ENCODE measurements at regions not wholly inside any gene's neighbourhood (a gene's known extent, or its start where the extent isn't known, plus 50 kb on each side); places are given as distances from the start of the nearest gene placed in this dataset.

DNA sequence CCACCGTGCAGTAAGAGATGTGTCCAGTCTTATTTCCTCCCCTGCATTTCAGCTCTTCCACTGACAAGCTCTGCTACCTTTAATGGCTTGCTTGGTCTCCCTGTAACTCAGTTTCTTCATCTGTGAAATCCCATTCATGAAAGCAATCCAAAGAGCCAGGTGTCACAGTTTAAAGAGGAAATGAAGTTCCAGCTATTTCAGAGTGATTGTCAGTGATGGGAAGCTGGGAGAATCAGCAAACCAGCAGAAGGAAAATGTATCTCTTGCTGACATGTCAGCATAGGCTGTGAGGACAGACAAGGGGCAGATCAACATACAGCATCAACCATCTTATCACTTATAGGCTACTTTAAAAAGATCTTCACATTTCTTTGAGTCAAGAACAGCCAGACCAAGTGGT is 445.3 kb downstream of the ADRA2A start:
- Histone ChIP-seq H2AFZ (replicated peaks; ENCODE audit: low read length, poor library complexity) (no peak overlapping the region), H3K9me3 (ENCODE audit: control insufficient read depth, insufficient read depth, low read length) (peaks cover 13% of the 10 kb centered on the region), H3K27ac (ENCODE audit: insufficient read depth, low read length) (no peak overlapping the region), H3K36me3 (ENCODE audit: control insufficient read depth, insufficient read depth, low read length) (no peaks in the 10 kb centered on the region), H2BK120ac (ENCODE audit: low read depth, low read length) (no peak overlapping the region), H3K4me3 (ENCODE audit: insufficient read depth, low read depth, low read length) (no peak overlapping the region), H3K56ac (ENCODE audit: extremely low read depth, insufficient read depth, low read length) (no peak overlapping the region), H2BK15ac (ENCODE audit: low read depth, low read length) (no peak overlapping the region), H3K18ac (ENCODE audit: low read depth, low read length) (no peak overlapping the region), H3K9ac (ENCODE audit: low read depth, low read length) (no peak overlapping the region), H4K20me1 (ENCODE audit: insufficient read depth, low read length) (no peaks in the 10 kb centered on the region), H2BK5ac (ENCODE audit: low read depth, low read length, poor library complexity, severe bottlenecking) (no peak overlapping the region), H3K23ac (ENCODE audit: low read depth, low read length) (no peak overlapping the region), H3K9me1 (ENCODE audit: insufficient read depth, low read length) (no peaks in the 10 kb centered on the region), H4K5ac (ENCODE audit: low read depth, low read length) (no peak overlapping the region), H3K27me3 (ENCODE audit: control insufficient read depth, insufficient read depth, low read length) (no peaks in the 10 kb centered on the region), H2AK5ac (ENCODE audit: low read depth, low read length) (no peak overlapping the region), H4K91ac (ENCODE audit: insufficient read depth, low read depth, low read length) (no peak overlapping the region), H2BK20ac (ENCODE audit: low read depth, low read length) (no peak overlapping the region), H3K14ac (replicated peaks; ENCODE audit: low read depth, low read length) (no peak overlapping the region), H2AK9ac (replicated peaks; ENCODE audit: low read depth, low read length, poor library complexity) (no peak overlapping the region), H3K4ac (ENCODE audit: low read depth, low read length) (no peak overlapping the region), H4K8ac (ENCODE audit: low read depth in 2 of 2, low read length in 2 of 2) (no peak overlapping the region), H3K4me2 (ENCODE audit: low read depth, low read length) (no peak overlapping the region), H3K79me1 (ENCODE audit: low read depth in 1 of 2, low read length in 2 of 2) (no peaks in the 10 kb centered on the region), H3K4me1 (ENCODE audit: control insufficient read depth, insufficient read depth, low read length) (no peaks in the 10 kb centered on the region)
- WGBS, 2 experiments (ENCODE audit: extremely low coverage in 2 of 2, insufficient read length in 1 of 2), result no CpG with 5 or more reads among the region's 1 CpG
- dilution Hi-C loops (cut with HindIII; ENCODE audit: low sequenced_read_pairs, unreplicated experiment), result no loop called here
- ChIA-PET POLR2A (ENCODE audit: unreplicated experiment) (no interaction called here), CTCF (no interaction called here)
- no peak for DNase-seq
- no peak for ATAC-seq (ENCODE audit: low read depth)
- in situ Hi-C loops (cut with MboI; ENCODE audit: low sequenced_read_pairs), result no loop called here
- intact Hi-C loops (cut with micrococcal nuclease), result no loop called here
- TF ChIP-seq NFE2L2 (IDR thresholded peaks at IDR 0.05; ENCODE audit: low read depth, low read length), result no peak
- no peak for TF ChIP-seq MAZ (IDR thresholded peaks at IDR 0.05; ENCODE audit: borderline replicate concordance, low read depth, low read length)
- TF ChIP-seq, protein P1, sequence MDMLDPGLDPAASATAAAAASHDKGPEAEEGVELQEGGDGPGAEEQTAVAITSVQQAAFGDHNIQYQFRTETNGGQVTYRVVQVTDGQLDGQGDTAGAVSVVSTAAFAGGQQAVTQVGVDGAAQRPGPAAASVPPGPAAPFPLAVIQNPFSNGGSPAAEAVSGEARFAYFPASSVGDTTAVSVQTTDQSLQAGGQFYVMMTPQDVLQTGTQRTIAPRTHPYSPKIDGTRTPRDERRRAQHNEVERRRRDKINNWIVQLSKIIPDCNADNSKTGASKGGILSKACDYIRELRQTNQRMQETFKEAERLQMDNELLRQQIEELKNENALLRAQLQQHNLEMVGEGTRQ (IDR thresholded peaks at IDR 0.05; ENCODE audit: low read depth, low read length), result no peak
- TF ChIP-seq, protein P2, sequence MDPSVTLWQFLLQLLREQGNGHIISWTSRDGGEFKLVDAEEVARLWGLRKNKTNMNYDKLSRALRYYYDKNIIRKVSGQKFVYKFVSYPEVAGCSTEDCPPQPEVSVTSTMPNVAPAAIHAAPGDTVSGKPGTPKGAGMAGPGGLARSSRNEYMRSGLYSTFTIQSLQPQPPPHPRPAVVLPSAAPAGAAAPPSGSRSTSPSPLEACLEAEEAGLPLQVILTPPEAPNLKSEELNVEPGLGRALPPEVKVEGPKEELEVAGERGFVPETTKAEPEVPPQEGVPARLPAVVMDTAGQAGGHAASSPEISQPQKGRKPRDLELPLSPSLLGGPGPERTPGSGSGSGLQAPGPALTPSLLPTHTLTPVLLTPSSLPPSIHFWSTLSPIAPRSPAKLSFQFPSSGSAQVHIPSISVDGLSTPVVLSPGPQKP (IDR thresholded peaks at IDR 0.05; ENCODE audit: borderline replicate concordance, low read depth, low read length), result no peak
- no peak for TF ChIP-seq CEBPB (IDR thresholded peaks at IDR 0.05; ENCODE audit: low read depth, low read length)
- BruUV-seq (replicated peaks), result no TSS peak
